H1 (cell line): ENCODE measurements at regions not wholly inside any gene's neighbourhood (a gene's known extent, or its start where the extent isn't known, plus 50 kb on each side); places are given as distances from the start of the nearest gene placed in this dataset.

ENCODE experiments used
- BRCA1 ChIP-seq: IDR thresholded peaks from 2 replicates; pipeline ENCODE4 v1.6.1; 2012; ENCODE audit warnings: low read depth, low read length, improper control_type of control experiment
- CBX5 ChIP-seq: fragments of 300-800, 300-1000 bp; sonication (generic); IDR thresholded peaks from 2 replicates; pipeline ENCODE4 v1.7.1; 2016; ENCODE audit warnings: antibody characterized with exemption, low read length, low read depth
- CHD1 ChIP-seq: IDR thresholded peaks from 2 replicates; pipeline ENCODE4 v1.6.1; 2012; ENCODE audit warnings: low read depth, low read length, improper control_type of control experiment
- EP300 ChIP-seq, 2 experiments: IDR thresholded peaks; 1 replicate in 1 of 2; 2 replicates in 1 of 2; pipeline ENCODE4 v1.6.1; 2011 to 2012; ENCODE audit warnings: low read depth in 2 of 2, low read length in 2 of 2, mild to moderate bottlenecking in 2 of 2, borderline replicate concordance in 1 of 2, inconsistent platforms in 1 of 2, moderate library complexity in 1 of 2
- EZH2 ChIP-seq: fragments of 200-600 bp; sonication (generic); IDR thresholded peaks from 2 replicates; pipeline ENCODE4 v1.7.1; 2012; ENCODE audit warnings: low read depth, mild to moderate bottlenecking, moderate library complexity, low read length, inconsistent platforms; ENCODE audit not compliant: severe bottlenecking
- POLR2A ChIP-seq, 2 experiments: IDR thresholded peaks; 1 replicate in 1 of 2; 2 replicates in 1 of 2; pipeline ENCODE4 v1.6.1; 2011; ENCODE audit warnings: low read depth in 2 of 2, low read length in 2 of 2, mild to moderate bottlenecking in 2 of 2; ENCODE audit errors: control extremely low read depth in 1 of 2
- RAD21 ChIP-seq, 2 experiments: IDR thresholded peaks in 1 of 2; conservative IDR thresholded peaks in 1 of 2; 2 replicates each; pipeline ENCODE4 v1.6.1; 2011; ENCODE audit warnings: low read depth in 2 of 2, low read length in 2 of 2, improper control_type of control experiment in 1 of 2, inconsistent platforms in 1 of 2, mild to moderate bottlenecking in 1 of 2, moderate library complexity in 1 of 2
- RXRA ChIP-seq: IDR thresholded peaks from 2 replicates; pipeline ENCODE4 v1.6.1; 2011; ENCODE audit warnings: low read depth, mild to moderate bottlenecking, low read length, moderate library complexity; ENCODE audit not compliant: insufficient read depth
- SIN3A ChIP-seq, 2 experiments: IDR thresholded peaks in 1 of 2; conservative IDR thresholded peaks in 1 of 2; 2 replicates each; pipeline ENCODE4 v1.6.1; 2011 to 2012; ENCODE audit warnings: low read length in 2 of 2, improper control_type of control experiment in 1 of 2, low read depth in 1 of 2, mild to moderate bottlenecking in 1 of 2
- SP1 ChIP-seq: IDR thresholded peaks from 2 replicates; pipeline ENCODE4 v1.6.1; 2011; ENCODE audit warnings: low read depth, low read length
- SP2 ChIP-seq: IDR thresholded peaks from 2 replicates; pipeline ENCODE4 v1.6.1; 2012; ENCODE audit warnings: mild to moderate bottlenecking, low read length, inconsistent platforms
- TCF12 ChIP-seq: IDR thresholded peaks from 2 replicates; pipeline ENCODE4 v1.6.1; 2011; ENCODE audit warnings: low read depth, mild to moderate bottlenecking, low read length
- TF ChIP-seq, protein P1 (sequence below), 3 experiments: IDR thresholded peaks; 1 replicate in 2 of 3; 2 replicates in 1 of 3; pipeline versions ENCODE4 v1.5.1 to v1.6.1; 2011; ENCODE audit warnings: low read length in 3 of 3, mild to moderate bottlenecking in 3 of 3, inconsistent platforms in 2 of 3, low read depth in 1 of 3, moderate library complexity in 1 of 3; ENCODE audit not compliant: insufficient read depth in 1 of 3; ENCODE audit errors: control extremely low read depth in 1 of 3

DNA sequence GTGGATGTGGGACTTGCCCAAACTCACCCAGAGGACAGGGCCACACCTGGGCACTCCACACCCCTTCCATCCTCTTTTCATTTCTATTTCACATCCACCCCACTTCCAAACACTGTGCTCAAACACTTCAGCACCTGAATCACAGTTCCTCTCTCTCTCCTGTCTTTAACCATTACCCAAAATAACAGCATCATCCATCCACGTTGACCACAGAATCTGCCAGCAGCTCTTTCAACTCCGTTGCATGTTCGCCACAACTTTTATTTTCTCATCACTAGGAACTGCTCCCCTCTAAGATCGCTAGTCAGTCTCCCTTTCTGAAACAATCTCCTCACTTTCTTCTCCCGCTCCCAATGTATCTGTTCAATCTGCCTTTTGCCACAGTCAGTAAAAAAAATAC lies 121.6 kb upstream of the HNRNPA3 start:
- TF ChIP-seq SP2 (no peak), RXRA (no peak), SP1 (no peak), POLR2A (IDR thresholded peaks at IDR 0.05; ENCODE audit: control extremely low read depth in 1 of 2, low read depth in 2 of 2, low read length in 2 of 2) (no peak), SIN3A (conservative IDR thresholded peaks at IDR 0.05 in 1 of 2, IDR thresholded peaks at IDR 0.05 in 1 of 2; ENCODE audit: low read depth in 1 of 2, low read length in 2 of 2) (no peak), TCF12 (no peak), CBX5 (no peak), EZH2 (no peak), EP300 (IDR thresholded peaks at IDR 0.05; ENCODE audit: borderline replicate concordance in 1 of 2, low read depth in 2 of 2, low read length in 2 of 2) (no peak), CHD1 (no peak), RAD21 (IDR thresholded peaks at IDR 0.05 in 1 of 2, conservative IDR thresholded peaks at IDR 0.05 in 1 of 2; ENCODE audit: low read depth in 2 of 2, low read length in 2 of 2) (no peak), BRCA1 (no peak)
- TF ChIP-seq, protein P1, sequence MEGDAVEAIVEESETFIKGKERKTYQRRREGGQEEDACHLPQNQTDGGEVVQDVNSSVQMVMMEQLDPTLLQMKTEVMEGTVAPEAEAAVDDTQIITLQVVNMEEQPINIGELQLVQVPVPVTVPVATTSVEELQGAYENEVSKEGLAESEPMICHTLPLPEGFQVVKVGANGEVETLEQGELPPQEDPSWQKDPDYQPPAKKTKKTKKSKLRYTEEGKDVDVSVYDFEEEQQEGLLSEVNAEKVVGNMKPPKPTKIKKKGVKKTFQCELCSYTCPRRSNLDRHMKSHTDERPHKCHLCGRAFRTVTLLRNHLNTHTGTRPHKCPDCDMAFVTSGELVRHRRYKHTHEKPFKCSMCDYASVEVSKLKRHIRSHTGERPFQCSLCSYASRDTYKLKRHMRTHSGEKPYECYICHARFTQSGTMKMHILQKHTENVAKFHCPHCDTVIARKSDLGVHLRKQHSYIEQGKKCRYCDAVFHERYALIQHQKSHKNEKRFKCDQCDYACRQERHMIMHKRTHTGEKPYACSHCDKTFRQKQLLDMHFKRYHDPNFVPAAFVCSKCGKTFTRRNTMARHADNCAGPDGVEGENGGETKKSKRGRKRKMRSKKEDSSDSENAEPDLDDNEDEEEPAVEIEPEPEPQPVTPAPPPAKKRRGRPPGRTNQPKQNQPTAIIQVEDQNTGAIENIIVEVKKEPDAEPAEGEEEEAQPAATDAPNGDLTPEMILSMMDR (IDR thresholded peaks at IDR 0.05; ENCODE audit: control extremely low read depth in 1 of 3, insufficient read depth in 1 of 3, low read depth in 1 of 3, low read length in 3 of 3): no peak
